ENCODE measurements at regions not wholly inside any gene's neighbourhood (a gene's known extent, or its start where the extent isn't known, plus 50 kb on each side); places are given as distances from the start of the nearest gene placed in this dataset.
"Not testable (repeated sequence)": the region's sequence is repeated elsewhere in the genome, so short reads cannot be mapped to it uniquely, and the experiment has no call there.

GRCh38 chr10:29878492-29878891 is 180.9 kb downstream of the JCAD start:
- Mint-ChIP-seq H3K4me3 (no peak overlapping the region), H3K27ac (no peak overlapping the region), H3K36me3 (no peaks in the 10 kb centered on the region), H3K9me3 (no peaks in the 10 kb centered on the region), H3K4me1 (no peaks in the 10 kb centered on the region)
- DNase-seq (ENCODE audit: low spot score in 2 of 2) = no peak
- ATAC-seq = no peak

GRCh38 chr10:29877793-29878491 is 181.4 kb downstream of the JCAD start:
- Mint-ChIP-seq H3K36me3 (no peaks in the 10 kb centered on the region), H3K9me3 (no peaks in the 10 kb centered on the region), H3K27ac (no peak overlapping the region), H3K4me1 (no peaks in the 10 kb centered on the region), H3K4me3 (no peak overlapping the region)
- ATAC-seq (no peak), DNase-seq (ENCODE audit: low spot score in 2 of 2) (no peak)

- H3K27ac Mint-ChIP-seq = no peak overlapping the region
- ATAC-seq (no peak), DNase-seq (ENCODE audit: low spot score in 2 of 2) (no peak)
- no peak overlapping the region for H3K4me3 Mint-ChIP-seq
- H3K9me3 Mint-ChIP-seq = no peaks in the 10 kb centered on the region
- H3K4me1 Mint-ChIP-seq = no peaks in the 10 kb centered on the region
- H3K36me3 Mint-ChIP-seq = no peaks in the 10 kb centered on the region
These were observed 183.3 kb downstream of the JCAD start for GRCh38 chr10:29876008-29876555.

GRCh38 chr10:29874606-29875269 is 184.6 kb downstream of the JCAD start:
- no peaks in the 10 kb centered on the region for H3K36me3 Mint-ChIP-seq
- DNase-seq (ENCODE audit: low spot score in 2 of 2) (no peak), ATAC-seq (no peak)
- no peak overlapping the region for H3K4me3 Mint-ChIP-seq
- H3K9me3 Mint-ChIP-seq = peaks cover 7% of the 10 kb centered on the region
- no peak overlapping the region for H3K27ac Mint-ChIP-seq
- no peaks in the 10 kb centered on the region for H3K4me1 Mint-ChIP-seq

- Mint-ChIP-seq H3K36me3 (no peaks in the 10 kb centered on the region), H3K27ac (no peak overlapping the region), H3K4me1 (no peaks in the 10 kb centered on the region), H3K4me3 (no peak overlapping the region), H3K9me3 (peaks cover 7% of the 10 kb centered on the region)
- no peak for ATAC-seq
- DNase-seq (ENCODE audit: low spot score in 2 of 2) = no peak
These were observed 185.4 kb downstream of the JCAD start for GRCh38 chr10:29873941-29874484.

- DNase-seq (ENCODE audit: low spot score in 2 of 2) (no peak), ATAC-seq (no peak)
- no peak overlapping the region for H3K4me3 Mint-ChIP-seq
- H3K27ac Mint-ChIP-seq = no peak overlapping the region
- no peaks in the 10 kb centered on the region for H3K4me1 Mint-ChIP-seq
- H3K36me3 Mint-ChIP-seq = no peaks in the 10 kb centered on the region
- peaks cover 7% of the 10 kb centered on the region for H3K9me3 Mint-ChIP-seq
These were observed 188.8 kb downstream of the JCAD start for GRCh38 chr10:29870522-29871044.

GRCh38 chr10:29869593-29869992 is 189.8 kb downstream of the JCAD start:
- H3K4me3 Mint-ChIP-seq = no peak overlapping the region
- ATAC-seq = no peak
- H3K9me3 Mint-ChIP-seq = peaks cover 7% of the 10 kb centered on the region
- H3K36me3 Mint-ChIP-seq = no peaks in the 10 kb centered on the region
- H3K27ac Mint-ChIP-seq = no peak overlapping the region
- DNase-seq (ENCODE audit: low spot score in 2 of 2) = no peak
- H3K4me1 Mint-ChIP-seq = no peaks in the 10 kb centered on the region

- Mint-ChIP-seq H3K27ac (no peak overlapping the region), H3K9me3 (peaks cover 7% of the 10 kb centered on the region)
- no peak for DNase-seq (ENCODE audit: low spot score in 2 of 2)
These were observed 193.0 kb downstream of the JCAD start for GRCh38 chr10:29866356-29866755.

GRCh38 chr10:29865700-29866355 is 193.6 kb downstream of the JCAD start:
- peaks cover 6% of the 10 kb centered on the region for H3K9me3 Mint-ChIP-seq
- DNase-seq (ENCODE audit: low spot score in 2 of 2) = no peak
- no peak overlapping the region for H3K4me3 Mint-ChIP-seq
- no peaks in the 10 kb centered on the region for H3K4me1 Mint-ChIP-seq
- no peak overlapping the region for H3K27ac Mint-ChIP-seq
- no peaks in the 10 kb centered on the region for H3K36me3 Mint-ChIP-seq
- no peak for ATAC-seq

More at GRCh38 chr10:29866356-29866755, 193.0 kb downstream of the JCAD start:
- Mint-ChIP-seq H3K4me1 (no peaks in the 10 kb centered on the region), H3K36me3 (no peaks in the 10 kb centered on the region), H3K4me3 (no peak overlapping the region)
- no peak for ATAC-seq

- Mint-ChIP-seq H3K27ac (no peak overlapping the region), H3K4me1 (no peaks in the 10 kb centered on the region), H3K9me3 (no peaks in the 10 kb centered on the region), H3K4me3 (no peak overlapping the region), H3K36me3 (no peaks in the 10 kb centered on the region)
- DNase-seq (ENCODE audit: low spot score in 2 of 2) = no peak
- ATAC-seq = no peak
These were observed 196.3 kb downstream of the JCAD start for GRCh38 chr10:29862923-29863614.

GRCh38 chr10:29861811-29862505 is 197.4 kb downstream of the JCAD start:
- DNase-seq (ENCODE audit: low spot score in 2 of 2) (no peak), ATAC-seq (no peak)
- Mint-ChIP-seq H3K4me1 (no peaks in the 10 kb centered on the region), H3K27ac (no peak overlapping the region), H3K9me3 (no peaks in the 10 kb centered on the region), H3K36me3 (no peaks in the 10 kb centered on the region), H3K4me3 (no peak overlapping the region)

- ATAC-seq; H3K36me3 Mint-ChIP-seq; H3K4me1 Mint-ChIP-seq; H3K27ac Mint-ChIP-seq; H3K9me3 Mint-ChIP-seq; H3K4me3 Mint-ChIP-seq; DNase-seq (ENCODE audit: low spot score in 2 of 2): not testable (repeated sequence)
These were observed 198.2 kb downstream of the JCAD start for GRCh38 chr10:29861231-29861630.

- Mint-ChIP-seq H3K27ac (no peak overlapping the region), H3K4me1 (no peaks in the 10 kb centered on the region), H3K4me3 (no peak overlapping the region), H3K9me3 (no peaks in the 10 kb centered on the region), H3K36me3 (no peaks in the 10 kb centered on the region)
- ATAC-seq (no peak), DNase-seq (ENCODE audit: low spot score in 2 of 2) (no peak)
These were observed 199.2 kb downstream of the JCAD start for GRCh38 chr10:29860166-29860565.

GRCh38 chr10:29859521-29860130 is 199.8 kb downstream of the JCAD start:
- no peaks in the 10 kb centered on the region for H3K36me3 Mint-ChIP-seq

More at GRCh38 chr10:29859521-29860130, 199.8 kb downstream of the JCAD start:
- ATAC-seq (no peak), DNase-seq (ENCODE audit: low spot score in 2 of 2) (no peak)
- Mint-ChIP-seq H3K9me3 (no peaks in the 10 kb centered on the region), H3K27ac (no peak overlapping the region), H3K4me3 (no peak overlapping the region), H3K4me1 (no peaks in the 10 kb centered on the region)
